HUDEP-2 (cell line): ENCODE measurements at regions not wholly inside any gene's neighbourhood (a gene's known extent, or its start where the extent isn't known, plus 50 kb on each side); places are given as distances from the start of the nearest gene placed in this dataset.
"Not testable (repeated sequence)": the region's sequence is repeated elsewhere in the genome, so short reads cannot be mapped to it uniquely, and the experiment has no call there.

ENCODE experiments used
- DNase-seq, 76 experiments: peaks; one replicate each; lab custom pipeline; 2025; ENCODE audit not compliant: unreplicated experiment in 76 of 76; lab: John Stamatoyannopoulos, UW

- no peak for DNase-seq
These were observed 2015.9 kb upstream of the CDH9 start for GRCh38 chr5:29054282-29054681.

GRCh38 chr5:29051509-29051908, 2013.1 kb upstream of the CDH9 start:
- no peak for DNase-seq

GRCh38 chr5:29042152-29042551, 2003.8 kb upstream of the CDH9 start:
- no peak for DNase-seq

- DNase-seq: no peak
These were observed 2002.0 kb upstream of the CDH9 start for GRCh38 chr5:29040404-29040803.

- DNase-seq: no peak
These were observed 2001.6 kb upstream of the CDH9 start for GRCh38 chr5:29039994-29040393.

- DNase-seq: no peak
These were observed 1999.3 kb upstream of the CDH9 start for GRCh38 chr5:29037716-29038115.

GRCh38 chr5:29024052-29024451, 1985.7 kb upstream of the CDH9 start:
- DNase-seq: no peak

- no peak for DNase-seq
These were observed 1985.2 kb upstream of the CDH9 start for GRCh38 chr5:29023541-29023940.

GRCh38 chr5:29017501-29017900, 1979.1 kb upstream of the CDH9 start:
- no peak for DNase-seq

- no peak for DNase-seq
These were observed 1977.7 kb upstream of the CDH9 start for GRCh38 chr5:29016067-29016466.

GRCh38 chr5:29015523-29015922, 1977.1 kb upstream of the CDH9 start:
- DNase-seq: no peak

GRCh38 chr5:29005386-29005785, 1967.0 kb upstream of the CDH9 start:
- peak in 1 of 76 experiments; percentile 3 for DNase-seq

- no peak for DNase-seq
These were observed 1964.1 kb upstream of the CDH9 start for GRCh38 chr5:29002481-29002880.

GRCh38 chr5:29001666-29002065, 1963.3 kb upstream of the CDH9 start:
- no peak for DNase-seq

- DNase-seq: no peak
These were observed 1946.3 kb upstream of the CDH9 start for GRCh38 chr5:28984639-28985038.

GRCh38 chr5:28975508-28975907, 1937.1 kb upstream of the CDH9 start:
- DNase-seq: no peak

GRCh38 chr5:28967848-28968247, 1929.5 kb upstream of the CDH9 start:
- no peak for DNase-seq

GRCh38 chr5:28961816-28962215, 1923.4 kb upstream of the CDH9 start:
- no peak for DNase-seq

- DNase-seq: no peak
These were observed 1920.2 kb upstream of the CDH9 start for GRCh38 chr5:28958581-28958980.

- DNase-seq: no peak
These were observed 1919.1 kb upstream of the CDH9 start for GRCh38 chr5:28957450-28957849.

GRCh38 chr5:28954074-28954473, 1915.7 kb upstream of the CDH9 start:
- DNase-seq: no peak

- no peak for DNase-seq
These were observed 1909.5 kb upstream of the CDH9 start for GRCh38 chr5:28947865-28948264.

- DNase-seq: no peak
These were observed 1907.5 kb upstream of the CDH9 start for GRCh38 chr5:28945859-28946258.

- not testable (repeated sequence) for DNase-seq
These were observed 1891.0 kb upstream of the CDH9 start for GRCh38 chr5:28929366-28929765.
